SH-SY5Y (cell line): ENCODE measurements at regions not wholly inside any gene's neighbourhood (a gene's known extent, or its start where the extent isn't known, plus 50 kb on each side); places are given as distances from the start of the nearest gene placed in this dataset.

Experiments
- GATA2 ChIP-seq: IDR thresholded peaks from 2 replicates; pipeline ENCODE4 v1.6.1; 2011; ENCODE audit warnings: mild to moderate bottlenecking, low read depth, low read length
- GATA3 ChIP-seq: IDR thresholded peaks from 2 replicates; pipeline ENCODE4 v1.6.1; 2011; ENCODE audit warnings: low read depth, mild to moderate bottlenecking, low read length, moderate library complexity

DNA sequence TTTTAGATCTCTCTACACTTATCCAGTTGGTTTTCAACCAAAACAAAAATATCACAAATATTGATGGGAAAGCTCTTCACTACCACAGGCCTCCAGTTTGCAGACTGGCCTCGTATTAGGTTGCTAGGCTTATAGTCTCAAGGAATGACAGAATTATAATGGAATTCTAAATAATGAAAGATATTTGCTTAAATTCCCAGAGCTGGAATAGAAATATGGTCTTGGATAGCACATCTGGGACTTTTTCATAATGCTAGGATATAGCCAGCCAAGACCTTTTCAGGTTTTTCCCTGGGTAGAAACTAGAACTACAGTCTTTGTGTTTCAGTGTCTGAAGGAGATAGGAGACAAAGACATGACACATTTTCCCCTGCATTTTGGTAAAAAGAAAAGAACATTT lies 121.9 kb upstream of the STAC start:
- TF ChIP-seq GATA2, result no peak
- TF ChIP-seq GATA3, result no peak
